Vagina (tissue), 2 donors: ENCODE measurements at regions not wholly inside any gene's neighbourhood (a gene's known extent, or its start where the extent isn't known, plus 50 kb on each side); places are given as distances from the start of the nearest gene placed in this dataset.

Experiments
- DNase-seq, 2 donors: peaks; one replicate each; pipeline ENCODE4 v3.0.0-alpha.2; 2017; ENCODE audit errors: extremely low spot score in 2 of 2
- H3K27ac ChIP-seq: fragments of 200-600 bp; sonication (generic); one replicate; pipeline ENCODE4 v1.5.1; 2019
- H3K27me3 ChIP-seq: fragments of 200-600 bp; sonication (generic); one replicate; pipeline ENCODE4 v1.5.1; 2019
- H3K36me3 ChIP-seq, 2 donors: fragments of 200-600 bp; sonication (generic); one replicate each; pipeline ENCODE4 v1.5.1; 2017 to 2019
- H3K4me1 ChIP-seq: fragments of 200-600 bp; sonication (generic); one replicate; pipeline ENCODE4 v1.5.1; 2019
- H3K4me3 ChIP-seq, 2 donors: fragments of 200-600 bp; sonication (generic); 1 replicate in 1 of 2; 2 replicates in 1 of 2; pipeline ENCODE4 v1.5.1; 2016 to 2019
- H3K9me3 ChIP-seq: fragments of 200-600 bp; sonication (generic); one replicate; pipeline ENCODE4 v1.5.1; 2019
- POLR2A ChIP-seq, 2 donors: fragments of 450-650 bp; IDR thresholded peaks; one replicate each; pipeline ENCODE4 v1.6.1; 2017; ENCODE audit warnings: antibody characterized with exemption in 2 of 2, mild to moderate bottlenecking in 2 of 2, moderate library complexity in 2 of 2
- POLR2AphosphoS5 ChIP-seq, 2 donors: sonication (generic); formaldehyde crosslinking; IDR thresholded peaks; one replicate each; pipeline ENCODE4 v1.9.0; 2017; ENCODE audit warnings: antibody characterized with exemption in 2 of 2, mild to moderate bottlenecking in 2 of 2, low read depth in 1 of 2; ENCODE audit not compliant: insufficient read depth in 1 of 2
- intact Hi-C: fragments of 100-400 bp; cut with DNase I; formaldehyde crosslinking; loops from one replicate; pipeline ENCODE4 v1.15.1; 2023
- TF ChIP-seq, protein P1 (sequence below), 3 experiments: fragments of 450-650 bp in 2 of 3; fragments of 200-600 bp in 1 of 3; sonication (generic) in 1 of 3; IDR thresholded peaks; one replicate each; pipeline ENCODE4 v1.5.1; 2017 to 2019; ENCODE audit warnings: antibody characterized with exemption in 3 of 3, mild to moderate bottlenecking in 2 of 3, moderate library complexity in 2 of 3

DNA sequence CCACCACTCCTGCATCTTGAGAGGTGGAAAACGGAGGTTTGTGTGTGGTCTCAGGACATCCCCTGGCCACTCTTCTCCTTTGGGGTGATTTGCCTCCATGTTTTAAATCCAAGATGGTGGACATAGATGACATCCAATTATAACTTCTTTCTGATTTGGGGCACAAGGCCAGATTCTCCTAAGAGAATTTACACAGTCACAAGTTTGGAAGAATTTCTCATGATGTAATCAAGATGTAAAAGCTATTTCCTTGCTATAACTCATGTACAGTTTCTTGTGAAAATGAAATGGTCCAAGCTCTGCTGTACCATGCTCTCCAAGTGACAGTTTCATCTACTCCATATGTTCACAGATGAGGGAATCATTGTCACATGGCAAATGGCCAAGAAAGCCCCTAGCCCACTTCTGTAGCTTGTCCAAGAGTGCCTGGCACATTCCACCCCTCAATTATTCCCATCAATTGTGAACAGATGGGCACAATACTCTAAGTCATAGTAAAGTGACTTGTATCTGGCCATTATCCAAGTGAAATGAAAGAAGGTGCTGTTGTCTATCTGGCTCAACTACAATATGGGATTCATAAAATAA lies 134.6 kb upstream of the ROPN1 start:
- Histone ChIP-seq H3K27me3 (no peaks in the 10 kb centered on the region), H3K27ac (no peak overlapping the region), H3K4me1 (no peaks in the 10 kb centered on the region), H3K9me3 (no peaks in the 10 kb centered on the region), H3K36me3 (no peaks in the 10 kb centered on the region), H3K4me3 (no peak overlapping the region)
- TF ChIP-seq POLR2AphosphoS5 (IDR thresholded peaks at IDR 0.05; ENCODE audit: insufficient read depth in 1 of 2, low read depth in 1 of 2), result no peak
- TF ChIP-seq, protein P1, sequence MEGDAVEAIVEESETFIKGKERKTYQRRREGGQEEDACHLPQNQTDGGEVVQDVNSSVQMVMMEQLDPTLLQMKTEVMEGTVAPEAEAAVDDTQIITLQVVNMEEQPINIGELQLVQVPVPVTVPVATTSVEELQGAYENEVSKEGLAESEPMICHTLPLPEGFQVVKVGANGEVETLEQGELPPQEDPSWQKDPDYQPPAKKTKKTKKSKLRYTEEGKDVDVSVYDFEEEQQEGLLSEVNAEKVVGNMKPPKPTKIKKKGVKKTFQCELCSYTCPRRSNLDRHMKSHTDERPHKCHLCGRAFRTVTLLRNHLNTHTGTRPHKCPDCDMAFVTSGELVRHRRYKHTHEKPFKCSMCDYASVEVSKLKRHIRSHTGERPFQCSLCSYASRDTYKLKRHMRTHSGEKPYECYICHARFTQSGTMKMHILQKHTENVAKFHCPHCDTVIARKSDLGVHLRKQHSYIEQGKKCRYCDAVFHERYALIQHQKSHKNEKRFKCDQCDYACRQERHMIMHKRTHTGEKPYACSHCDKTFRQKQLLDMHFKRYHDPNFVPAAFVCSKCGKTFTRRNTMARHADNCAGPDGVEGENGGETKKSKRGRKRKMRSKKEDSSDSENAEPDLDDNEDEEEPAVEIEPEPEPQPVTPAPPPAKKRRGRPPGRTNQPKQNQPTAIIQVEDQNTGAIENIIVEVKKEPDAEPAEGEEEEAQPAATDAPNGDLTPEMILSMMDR (IDR thresholded peaks at IDR 0.05), result no peak
- TF ChIP-seq POLR2A (IDR thresholded peaks at IDR 0.05), result no peak
- intact Hi-C loops, result no loop called here
- DNase-seq, result no peak

DNA sequence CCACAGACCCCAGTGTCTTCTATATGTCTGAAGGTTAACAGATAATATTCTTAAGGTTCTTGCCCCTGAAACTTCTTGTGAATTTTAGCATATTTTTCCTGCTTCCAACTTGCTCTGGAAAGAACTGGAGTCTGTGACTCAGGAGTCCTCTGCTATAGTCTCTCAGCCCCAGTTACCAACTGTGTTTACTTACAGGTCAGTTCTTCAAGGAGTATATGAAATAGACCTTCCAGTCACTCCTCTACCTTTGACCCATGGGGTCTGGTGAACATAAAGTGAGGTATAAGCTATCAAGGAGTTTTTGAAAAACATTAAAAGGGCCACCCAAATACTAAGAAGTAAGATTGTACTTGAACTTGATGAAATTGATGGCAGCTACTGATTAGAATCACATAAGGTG lies 139.2 kb upstream of the ROPN1 start:
- no peak overlapping the region for H3K4me3 ChIP-seq
- TF ChIP-seq POLR2A (IDR thresholded peaks at IDR 0.05) (no peak), POLR2AphosphoS5 (IDR thresholded peaks at IDR 0.05; ENCODE audit: insufficient read depth in 1 of 2, low read depth in 1 of 2) (no peak)
- TF ChIP-seq, protein P1 (IDR thresholded peaks at IDR 0.05), result no peak

DNA sequence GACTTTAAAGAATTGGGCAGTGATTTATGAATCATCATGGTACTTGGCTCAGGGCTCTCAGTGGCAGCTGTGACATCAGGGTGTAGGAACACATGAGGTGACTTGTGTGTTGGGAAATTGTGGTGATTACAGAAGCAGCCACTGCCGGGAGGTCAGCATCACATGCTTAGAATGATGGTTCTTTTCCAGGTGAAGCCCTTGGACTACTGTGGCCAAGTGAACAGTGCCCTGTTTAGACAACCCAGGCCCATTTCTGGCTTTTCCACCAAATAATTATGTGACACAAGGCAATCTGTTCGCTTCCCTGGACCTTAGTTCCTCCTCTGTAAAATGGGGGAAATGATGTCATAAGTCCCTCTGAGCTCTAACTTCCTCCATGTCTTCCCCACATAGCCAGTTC lies 139.7 kb upstream of the ROPN1 start:
- H3K4me1 ChIP-seq, result no peaks in the 10 kb centered on the region
- no peaks in the 10 kb centered on the region for H3K9me3 ChIP-seq
- no peak overlapping the region for H3K27ac ChIP-seq
- DNase-seq, result no peak
- H3K36me3 ChIP-seq, result no peaks in the 10 kb centered on the region
- no peak overlapping the region for H3K4me3 ChIP-seq
- TF ChIP-seq, protein P1 (IDR thresholded peaks at IDR 0.05), result no peak
- no peak for TF ChIP-seq POLR2A (IDR thresholded peaks at IDR 0.05)
- TF ChIP-seq POLR2AphosphoS5 (IDR thresholded peaks at IDR 0.05; ENCODE audit: insufficient read depth in 1 of 2, low read depth in 1 of 2), result no peak
- intact Hi-C loops, result no loop called here
- no peaks in the 10 kb centered on the region for H3K27me3 ChIP-seq

More for the DNA sequence above, 139.2 kb upstream of the ROPN1 start:
- no peaks in the 10 kb centered on the region for H3K4me1 ChIP-seq
- no peaks in the 10 kb centered on the region for H3K36me3 ChIP-seq
- intact Hi-C loops, result no loop called here
- H3K9me3 ChIP-seq, result no peaks in the 10 kb centered on the region
- no peak overlapping the region for H3K27ac ChIP-seq
- DNase-seq, result no peak
- no peaks in the 10 kb centered on the region for H3K27me3 ChIP-seq

DNA sequence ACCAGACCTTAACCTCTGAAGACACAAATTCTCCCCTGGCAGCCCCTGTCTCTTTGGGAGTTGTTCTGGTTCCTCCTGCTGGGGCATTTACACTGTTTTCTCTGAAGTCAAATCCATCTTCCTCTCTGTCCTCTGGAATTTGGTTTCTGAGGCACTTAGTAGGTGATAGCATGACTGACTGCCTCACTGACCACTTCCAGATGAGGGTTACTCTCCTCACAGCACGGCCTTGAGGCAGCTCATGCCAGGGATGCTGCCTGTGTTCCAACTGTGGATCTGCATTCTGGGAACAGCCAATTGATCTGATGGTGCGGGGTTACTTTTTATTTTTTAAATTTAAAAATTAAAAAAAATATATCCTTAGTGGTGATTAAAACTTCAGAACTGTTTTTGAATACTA lies 140.9 kb upstream of the ROPN1 start:
- no peaks in the 10 kb centered on the region for H3K9me3 ChIP-seq
- no peaks in the 10 kb centered on the region for H3K36me3 ChIP-seq
- no peak overlapping the region for H3K4me3 ChIP-seq
- TF ChIP-seq, protein P1 (IDR thresholded peaks at IDR 0.05), result no peak
- no peak for TF ChIP-seq POLR2AphosphoS5 (IDR thresholded peaks at IDR 0.05; ENCODE audit: insufficient read depth in 1 of 2, low read depth in 1 of 2)
- TF ChIP-seq POLR2A (IDR thresholded peaks at IDR 0.05), result no peak
- H3K27ac ChIP-seq, result no peak overlapping the region
- no peak for DNase-seq
- H3K27me3 ChIP-seq, result no peaks in the 10 kb centered on the region
- no peaks in the 10 kb centered on the region for H3K4me1 ChIP-seq
- intact Hi-C loops, result no loop called here

DNA sequence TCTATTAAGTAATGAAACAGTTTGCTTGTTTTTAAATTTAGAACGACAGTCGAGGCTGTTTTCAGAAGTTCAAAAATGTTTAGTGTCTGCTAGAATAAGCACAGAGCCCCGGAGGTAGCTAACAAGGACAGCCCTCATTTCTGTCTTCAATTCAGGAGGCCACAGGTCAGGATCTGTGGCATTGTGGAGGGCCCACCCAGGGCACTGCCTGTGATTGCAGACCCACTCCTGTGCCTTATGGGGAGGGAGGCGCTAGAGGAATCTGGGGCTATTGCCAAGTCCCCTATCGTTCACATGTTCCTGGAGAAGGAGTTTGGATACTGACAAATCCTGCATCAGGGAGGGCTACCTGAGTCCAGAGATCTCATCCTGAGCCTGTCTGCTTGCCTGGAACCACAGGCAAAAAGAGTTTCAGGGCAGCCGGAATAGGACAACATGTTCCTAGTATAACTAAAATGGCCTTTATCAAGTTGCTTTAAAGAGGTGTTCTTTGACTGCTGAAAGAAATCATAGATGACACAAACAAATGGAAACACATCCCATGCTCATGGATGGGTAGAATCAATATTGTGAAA lies 141.5 kb upstream of the ROPN1 start:
- Histone ChIP-seq H3K36me3 (no peaks in the 10 kb centered on the region), H3K4me1 (no peaks in the 10 kb centered on the region), H3K27ac (no peak overlapping the region), H3K4me3 (no peak overlapping the region), H3K27me3 (no peaks in the 10 kb centered on the region), H3K9me3 (no peaks in the 10 kb centered on the region)
- DNase-seq, result no peak
- intact Hi-C loops, result no loop called here
- TF ChIP-seq POLR2A (IDR thresholded peaks at IDR 0.05), result no peak
- TF ChIP-seq, protein P1 (IDR thresholded peaks at IDR 0.05), result no peak
- no peak for TF ChIP-seq POLR2AphosphoS5 (IDR thresholded peaks at IDR 0.05; ENCODE audit: insufficient read depth in 1 of 2, low read depth in 1 of 2)
